Activated B cell treated with CpG ODN at 0.5 μM for 24 hours (primary cell): ENCODE measurements at regions not wholly inside any gene's neighbourhood (a gene's known extent, or its start where the extent isn't known, plus 50 kb on each side); places are given as distances from the start of the nearest gene placed in this dataset.

Experiments
- ATAC-seq: fragments of 200-7000 bp; cut with Tn5 transposase; one replicate; pipeline ENCODE4 v1.10.0; 2021; ENCODE audit warnings: low read depth, mild to moderate bottlenecking, moderate library complexity
- CTCF ChIA-PET: fragments of 350-600 bp; sonication (Branson Sonifier 250); formaldehyde crosslinking; loops from one replicate; lab custom pipeline; 2021; ENCODE audit warnings: antibody characterized with exemption; lab: Charles Lee
- POLR2A ChIA-PET: fragments of 350-600 bp; sonication (Branson Sonifier 250); formaldehyde crosslinking; loops from one replicate; lab custom pipeline; 2021; ENCODE audit warnings: antibody characterized with exemption; lab: Charles Lee
- DNase-seq: peaks from one replicate; pipeline ENCODE4 v3.0.0; 2022
- H3K27ac Mint-ChIP-seq: one replicate; pipeline ENCODE4 v1.8.0; 2020; ENCODE audit warnings: mixed read lengths
- H3K27me3 Mint-ChIP-seq: one replicate; pipeline ENCODE4 v1.8.0; 2021; ENCODE audit warnings: mixed read lengths
- H3K36me3 Mint-ChIP-seq: one replicate; pipeline ENCODE4 v1.8.0; 2021; ENCODE audit warnings: low read depth, mixed read lengths
- H3K4me1 Mint-ChIP-seq: one replicate; pipeline ENCODE4 v1.8.0; 2021; ENCODE audit warnings: mixed read lengths
- H3K4me3 Mint-ChIP-seq: one replicate; pipeline ENCODE4 v1.8.0; 2020; ENCODE audit warnings: mild to moderate bottlenecking, mixed read lengths
- H3K9me3 Mint-ChIP-seq: one replicate; pipeline ENCODE4 v1.8.0; 2020; ENCODE audit warnings: mixed read lengths
- CTCF ChIP-seq: fragments of 200-600 bp; IDR thresholded peaks from one replicate; pipeline ENCODE4 v1.8.0; 2022; ENCODE audit warnings: antibody characterized with exemption, mild to moderate bottlenecking
- intact Hi-C: fragments of 100-400 bp; cut with micrococcal nuclease; formaldehyde crosslinking; loops from one replicate; pipeline ENCODE4 v1.15.1; 2024

- H3K36me3 Mint-ChIP-seq: no peaks in the 10 kb centered on the region
Observed at GRCh38 chr17:52476638-52477313, 318.3 kb upstream of the CA10 start.

GRCh38 chr17:52470553-52470952, 312.0 kb upstream of the CA10 start:
- intact Hi-C loops: no loop called here
- no peaks in the 10 kb centered on the region for H3K4me1 Mint-ChIP-seq
- no peak for ATAC-seq
- H3K4me3 Mint-ChIP-seq: no peak overlapping the region
- no peaks in the 10 kb centered on the region for H3K27me3 Mint-ChIP-seq
- ChIA-PET CTCF (no interaction called here), POLR2A (no interaction called here)
- H3K27ac Mint-ChIP-seq: no peak overlapping the region
- H3K9me3 Mint-ChIP-seq: peaks cover 4% of the 10 kb centered on the region
- H3K36me3 Mint-ChIP-seq: no peaks in the 10 kb centered on the region
- DNase-seq: no peak
- no peak for TF ChIP-seq CTCF

More at GRCh38 chr17:52476638-52477313, 318.3 kb upstream of the CA10 start:
- Mint-ChIP-seq H3K4me3 (no peak overlapping the region), H3K9me3 (peaks cover 7% of the 10 kb centered on the region), H3K27ac (no peak overlapping the region), H3K27me3 (no peaks in the 10 kb centered on the region), H3K4me1 (no peaks in the 10 kb centered on the region)
- POLR2A ChIA-PET: no interaction called here
- intact Hi-C loops: no loop called here
- TF ChIP-seq CTCF: no peak
- CTCF ChIA-PET: no interaction called here
- DNase-seq: no peak
- ATAC-seq: no peak

GRCh38 chr17:52465407-52465806, 306.9 kb upstream of the CA10 start:
- H3K27ac Mint-ChIP-seq: no peak overlapping the region
- POLR2A ChIA-PET: no interaction called here
- no peaks in the 10 kb centered on the region for H3K27me3 Mint-ChIP-seq
- no peak overlapping the region for H3K4me3 Mint-ChIP-seq
- H3K36me3 Mint-ChIP-seq: no peaks in the 10 kb centered on the region
- H3K9me3 Mint-ChIP-seq: peaks cover 9% of the 10 kb centered on the region
- ATAC-seq (no peak), DNase-seq (no peak)
- CTCF ChIA-PET: no interaction called here
- intact Hi-C loops: no loop called here
- H3K4me1 Mint-ChIP-seq: no peaks in the 10 kb centered on the region
- no peak for TF ChIP-seq CTCF

- ChIA-PET POLR2A (no interaction called here), CTCF (no interaction called here)
- H3K4me1 Mint-ChIP-seq: no peaks in the 10 kb centered on the region
- ATAC-seq (no peak), DNase-seq (no peak)
- no peak overlapping the region for H3K4me3 Mint-ChIP-seq
- H3K27ac Mint-ChIP-seq: no peak overlapping the region
- intact Hi-C loops: no loop called here
- no peak for TF ChIP-seq CTCF
- no peaks in the 10 kb centered on the region for H3K36me3 Mint-ChIP-seq
- H3K9me3 Mint-ChIP-seq: peaks cover 4% of the 10 kb centered on the region
- no peaks in the 10 kb centered on the region for H3K27me3 Mint-ChIP-seq
Observed at GRCh38 chr17:52451294-52451861, 292.9 kb upstream of the CA10 start.

GRCh38 chr17:52442350-52442749, 283.8 kb upstream of the CA10 start:
- TF ChIP-seq CTCF: no peak
- H3K27me3 Mint-ChIP-seq: no peaks in the 10 kb centered on the region
- CTCF ChIA-PET: no interaction called here
- no peaks in the 10 kb centered on the region for H3K4me1 Mint-ChIP-seq
- DNase-seq (no peak), ATAC-seq (no peak)
- H3K9me3 Mint-ChIP-seq: peaks cover 9% of the 10 kb centered on the region
- no peak overlapping the region for H3K4me3 Mint-ChIP-seq
- H3K27ac Mint-ChIP-seq: no peak overlapping the region
- H3K36me3 Mint-ChIP-seq: no peaks in the 10 kb centered on the region
- intact Hi-C loops: no loop called here
- POLR2A ChIA-PET: no interaction called here
